Tibial artery (tissue), 4 donors: ENCODE measurements at regions not wholly inside any gene's neighbourhood (a gene's known extent, or its start where the extent isn't known, plus 50 kb on each side); places are given as distances from the start of the nearest gene placed in this dataset.

Experiments used
- DNase-seq, 2 donors: peaks; one replicate each; pipeline ENCODE4 v3.0.0-alpha.2; 2019
- H3K27ac ChIP-seq, 2 donors: fragments of 200-600 bp; sonication (generic) in 1 of 2; 1 replicate in 1 of 2; 2 replicates in 1 of 2; pipeline ENCODE4 v1.5.1; 2018 to 2019; ENCODE audit warnings: mild to moderate bottlenecking in 1 of 2
- H3K27me3 ChIP-seq, 2 donors: fragments of 200-600 bp; sonication (generic) in 1 of 2; one replicate each; pipeline versions ENCODE4 v1.5.1 to v1.6.0; 2016 to 2019
- H3K36me3 ChIP-seq, 3 donors: fragments of 200-600 bp; sonication (generic) in 2 of 3; one replicate each; pipeline ENCODE4 v1.5.1; 2016 to 2019; ENCODE audit warnings: mild to moderate bottlenecking in 2 of 3
- H3K4me1 ChIP-seq, 4 donors: fragments of 200-600 bp; sonication (generic) in 2 of 4; 1 replicate in 3 of 4; 2 replicates in 1 of 4; pipeline ENCODE4 v1.5.1; 2016 to 2019
- H3K4me3 ChIP-seq, 2 donors: fragments of 200-600 bp; sonication (generic) in 1 of 2; 1 replicate in 1 of 2; 2 replicates in 1 of 2; pipeline ENCODE4 v1.5.1; 2018 to 2019; ENCODE audit warnings: mild to moderate bottlenecking in 2 of 2
- H3K9me3 ChIP-seq, 3 donors: fragments of 200-600 bp; sonication (generic) in 1 of 3; one replicate each; pipeline ENCODE4 v1.5.1; 2016 to 2019
- intact Hi-C: fragments of 100-400 bp; cut with DNase I; formaldehyde crosslinking; loops from one replicate; pipeline ENCODE4 v1.15.0; 2023; ENCODE audit warnings: low total_unique reads
- TF ChIP-seq, protein P1 (sequence below), 2 experiments: fragments of 200-600 bp in 1 of 2; fragments of 450-650 bp in 1 of 2; IDR thresholded peaks; one replicate each; pipeline ENCODE4 v1.5.1; 2017 to 2019; ENCODE audit warnings: antibody characterized with exemption in 2 of 2, mild to moderate bottlenecking in 1 of 2, moderate library complexity in 1 of 2

DNA sequence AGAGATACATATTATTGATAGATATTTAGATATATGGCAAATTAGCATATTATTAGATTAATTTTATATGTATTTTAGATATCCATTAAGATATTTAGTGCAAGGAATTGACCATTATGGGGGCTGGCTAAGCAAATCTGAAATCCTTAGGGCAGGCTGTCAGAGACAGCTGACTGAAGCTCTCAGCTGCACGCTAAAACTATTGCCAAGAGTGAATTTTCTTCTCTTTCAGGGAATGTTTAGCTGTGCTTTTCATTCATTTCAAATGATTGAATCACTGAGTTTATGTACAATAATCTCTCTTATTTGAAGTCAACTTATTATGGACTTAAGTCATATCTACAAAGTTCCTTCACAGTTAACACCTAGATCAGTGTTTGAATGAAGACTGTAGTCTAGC is 566.5 kb downstream of the LRFN5 start:
- intact Hi-C loops = no loop called here
- Histone ChIP-seq H3K4me3 (no peak overlapping the region), H3K9me3 (no peaks in the 10 kb centered on the region), H3K27me3 (no peaks in the 10 kb centered on the region), H3K36me3 (no peaks in the 10 kb centered on the region), H3K27ac (no peak overlapping the region), H3K4me1 (no peaks in the 10 kb centered on the region)
- TF ChIP-seq, protein P1, sequence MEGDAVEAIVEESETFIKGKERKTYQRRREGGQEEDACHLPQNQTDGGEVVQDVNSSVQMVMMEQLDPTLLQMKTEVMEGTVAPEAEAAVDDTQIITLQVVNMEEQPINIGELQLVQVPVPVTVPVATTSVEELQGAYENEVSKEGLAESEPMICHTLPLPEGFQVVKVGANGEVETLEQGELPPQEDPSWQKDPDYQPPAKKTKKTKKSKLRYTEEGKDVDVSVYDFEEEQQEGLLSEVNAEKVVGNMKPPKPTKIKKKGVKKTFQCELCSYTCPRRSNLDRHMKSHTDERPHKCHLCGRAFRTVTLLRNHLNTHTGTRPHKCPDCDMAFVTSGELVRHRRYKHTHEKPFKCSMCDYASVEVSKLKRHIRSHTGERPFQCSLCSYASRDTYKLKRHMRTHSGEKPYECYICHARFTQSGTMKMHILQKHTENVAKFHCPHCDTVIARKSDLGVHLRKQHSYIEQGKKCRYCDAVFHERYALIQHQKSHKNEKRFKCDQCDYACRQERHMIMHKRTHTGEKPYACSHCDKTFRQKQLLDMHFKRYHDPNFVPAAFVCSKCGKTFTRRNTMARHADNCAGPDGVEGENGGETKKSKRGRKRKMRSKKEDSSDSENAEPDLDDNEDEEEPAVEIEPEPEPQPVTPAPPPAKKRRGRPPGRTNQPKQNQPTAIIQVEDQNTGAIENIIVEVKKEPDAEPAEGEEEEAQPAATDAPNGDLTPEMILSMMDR (IDR thresholded peaks at IDR 0.05) = no peak
- no peak for DNase-seq

DNA sequence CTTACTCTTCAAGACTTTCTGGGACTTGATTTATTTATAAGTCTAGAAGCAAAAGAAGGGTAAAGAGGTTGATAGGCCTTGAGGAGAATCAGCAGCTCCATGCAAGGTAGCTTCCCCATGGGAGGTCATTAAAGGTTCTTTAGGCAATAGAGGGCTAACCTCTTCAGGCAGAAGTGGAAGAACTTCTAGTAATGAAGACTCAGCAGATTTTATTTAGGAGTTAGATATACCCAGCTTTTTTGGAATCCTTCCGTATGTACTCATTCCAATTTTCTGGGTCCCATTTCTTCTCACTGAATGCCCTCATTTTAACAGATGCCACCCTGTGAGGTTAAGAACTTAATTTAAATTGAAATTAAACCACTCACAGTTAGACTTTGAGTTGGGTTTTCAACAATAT is 565.6 kb downstream of the LRFN5 start:
- Histone ChIP-seq H3K27ac (no peak overlapping the region), H3K4me3 (no peak overlapping the region), H3K9me3 (peaks cover 0 to 1% (median 0%) of the 10 kb centered on the region in 3 donors), H3K4me1 (no peaks in the 10 kb centered on the region), H3K27me3 (no peaks in the 10 kb centered on the region), H3K36me3 (no peaks in the 10 kb centered on the region)
- intact Hi-C loops = no loop called here
- TF ChIP-seq, protein P1 (IDR thresholded peaks at IDR 0.05) = no peak
- no peak for DNase-seq

DNA sequence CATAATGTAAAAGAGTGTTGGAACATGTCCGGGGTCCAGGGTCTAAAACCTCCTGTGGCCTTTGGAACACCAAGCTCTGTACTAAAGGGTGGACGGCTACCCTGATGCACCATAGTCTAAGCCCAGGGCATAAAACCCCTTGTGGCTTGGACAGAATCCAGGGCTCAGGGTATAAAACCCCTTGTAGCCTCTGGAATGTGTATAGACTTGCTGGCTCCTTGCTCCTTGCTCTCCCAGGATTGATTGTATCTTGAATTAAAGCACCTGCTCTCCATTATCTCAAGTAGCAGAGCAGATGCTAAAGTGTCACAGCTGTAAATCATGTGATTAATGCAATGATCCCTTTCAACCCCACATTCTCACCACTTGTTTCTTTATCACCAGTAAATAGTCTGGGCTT is 556.5 kb downstream of the LRFN5 start:
- Histone ChIP-seq H3K4me1 (no peaks in the 10 kb centered on the region), H3K27ac (no peak overlapping the region), H3K36me3 (no peaks in the 10 kb centered on the region), H3K9me3 (peaks cover 0 to 4% (median 0%) of the 10 kb centered on the region in 3 donors), H3K4me3 (no peak overlapping the region), H3K27me3 (no peaks in the 10 kb centered on the region)
- DNase-seq = no peak
- TF ChIP-seq, protein P1 (IDR thresholded peaks at IDR 0.05) = no peak
- intact Hi-C loops = no loop called here

DNA sequence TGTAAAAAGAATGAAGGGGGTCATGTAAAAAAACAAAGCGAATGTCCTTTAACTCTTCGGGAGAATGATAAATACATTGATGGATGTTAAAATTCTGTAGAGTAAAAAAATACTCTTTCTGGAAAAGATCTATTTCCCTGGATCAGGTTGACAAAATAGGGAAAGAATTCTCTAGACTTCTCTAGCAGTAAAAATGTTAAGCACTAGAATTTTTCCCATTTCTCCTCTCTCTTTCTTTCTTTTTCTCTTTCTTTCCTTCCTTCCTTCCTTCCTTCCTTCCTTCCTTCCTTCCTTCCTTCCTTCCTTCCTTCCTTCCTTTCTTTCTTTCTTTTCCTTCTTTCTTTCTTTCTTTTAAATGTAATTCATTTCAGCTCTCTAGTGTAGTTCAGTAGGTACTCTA is 552.5 kb downstream of the LRFN5 start:
- TF ChIP-seq, protein P1 (IDR thresholded peaks at IDR 0.05) = no peak
- DNase-seq = no peak
- H3K9me3 ChIP-seq = no peaks in the 10 kb centered on the region
- H3K4me1 ChIP-seq = no peaks in the 10 kb centered on the region
- H3K27me3 ChIP-seq = no peaks in the 10 kb centered on the region
- H3K36me3 ChIP-seq = no peaks in the 10 kb centered on the region
- intact Hi-C loops = no loop called here
- H3K4me3 ChIP-seq = no peak overlapping the region
- no peak overlapping the region for H3K27ac ChIP-seq

DNA sequence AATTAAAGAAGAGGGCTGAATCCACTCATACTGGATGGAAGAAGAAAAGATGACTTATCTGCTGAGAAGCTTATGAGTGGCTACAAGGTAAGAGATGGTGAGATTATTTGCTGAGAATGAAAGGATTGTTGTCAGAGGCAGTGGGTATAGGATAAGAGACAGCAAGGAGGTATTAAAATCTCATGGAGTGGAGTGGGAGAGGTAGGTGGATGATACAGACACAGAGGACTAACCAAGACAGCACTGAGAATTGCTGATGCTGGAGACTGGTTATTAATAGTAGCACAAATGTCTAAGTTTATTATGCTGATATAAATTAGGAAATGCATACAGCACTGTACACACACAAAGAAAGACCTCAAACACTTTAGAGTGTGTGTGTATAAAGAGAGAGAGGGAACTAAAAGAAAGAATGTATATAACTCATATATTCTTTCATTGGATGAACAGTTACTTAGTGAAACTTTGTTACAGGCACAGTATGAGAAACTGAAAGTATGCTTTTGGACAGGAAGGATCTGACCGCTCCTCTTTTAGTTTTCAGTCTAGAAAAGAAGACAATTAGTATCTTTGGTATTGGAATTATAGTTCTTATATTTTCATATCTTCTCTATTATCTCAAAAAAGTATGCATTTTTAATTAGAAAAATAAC is 543.1 kb downstream of the LRFN5 start:
- Histone ChIP-seq H3K4me1 (no peaks in the 10 kb centered on the region), H3K27me3 (no peaks in the 10 kb centered on the region), H3K36me3 (no peaks in the 10 kb centered on the region), H3K4me3 (no peak overlapping the region), H3K9me3 (no peaks in the 10 kb centered on the region), H3K27ac (no peak overlapping the region)
- intact Hi-C loops = no loop called here
- no peak for DNase-seq
- TF ChIP-seq, protein P1 (IDR thresholded peaks at IDR 0.05) = no peak

DNA sequence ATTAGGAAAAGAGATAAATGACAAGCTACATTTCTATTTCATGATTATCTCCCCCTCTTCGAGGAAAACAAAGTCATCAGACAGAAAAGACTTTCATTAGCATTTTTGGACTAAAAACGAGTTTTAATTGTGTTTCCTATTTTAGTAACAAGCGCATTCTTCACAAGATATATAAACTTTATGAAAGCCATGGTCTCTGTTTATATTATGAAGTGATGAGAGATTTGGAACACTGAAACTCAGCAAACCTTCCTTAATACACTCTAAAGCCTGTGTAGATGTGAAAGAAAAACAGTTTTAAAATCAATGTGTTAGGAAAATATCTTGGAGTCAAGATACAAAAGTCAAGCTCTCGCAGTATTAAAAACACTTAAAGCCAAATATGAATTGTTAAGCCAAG is 539.1 kb downstream of the LRFN5 start:
- Histone ChIP-seq H3K9me3 (no peaks in the 10 kb centered on the region), H3K4me1 (no peaks in the 10 kb centered on the region), H3K4me3 (no peak overlapping the region), H3K27me3 (no peaks in the 10 kb centered on the region), H3K36me3 (no peaks in the 10 kb centered on the region), H3K27ac (no peak overlapping the region)
- DNase-seq = no peak
- intact Hi-C loops = no loop called here
- TF ChIP-seq, protein P1 (IDR thresholded peaks at IDR 0.05) = no peak
